Activated CD8-positive, alpha-beta memory T cell treated with anti-CD3 and anti-CD28 coated beads, Interleukin-2, amount 10 ng/mL, durations not matched to agents 7 days and 5 days (primary cell): ENCODE measurements at regions not wholly inside any gene's neighbourhood (a gene's known extent, or its start where the extent isn't known, plus 50 kb on each side); places are given as distances from the start of the nearest gene placed in this dataset.

Experiments used
- ATAC-seq: fragments of 150-1000 bp; cut with Tn5 transposase; one replicate; pipeline ENCODE4 v1.10.0; 2021; ENCODE audit warnings: moderate library complexity
- CTCF ChIA-PET: fragments of 350-600 bp; sonication (Branson Sonifier 250); formaldehyde crosslinking; loops from one replicate; lab custom pipeline; 2021; ENCODE audit warnings: antibody characterized with exemption; lab: Charles Lee
- DNase-seq: peaks from one replicate; pipeline ENCODE4 v3.0.0-alpha.2; 2020
- H3K27ac Mint-ChIP-seq: one replicate; pipeline ENCODE4 v1.8.0; 2021; ENCODE audit warnings: mild to moderate bottlenecking, mixed read lengths
- H3K27me3 Mint-ChIP-seq: one replicate; pipeline ENCODE4 v1.8.0; 2021; ENCODE audit warnings: mixed read lengths
- H3K36me3 Mint-ChIP-seq: one replicate; pipeline ENCODE4 v1.8.0; 2021; ENCODE audit warnings: mild to moderate bottlenecking, mixed read lengths
- H3K4me1 Mint-ChIP-seq: one replicate; pipeline ENCODE4 v1.8.0; 2021; ENCODE audit warnings: mixed read lengths
- H3K4me3 Mint-ChIP-seq: one replicate; pipeline ENCODE4 v1.8.0; 2021; ENCODE audit warnings: mild to moderate bottlenecking, moderate library complexity, mixed read lengths
- H3K9me3 Mint-ChIP-seq: one replicate; pipeline ENCODE4 v1.8.0; 2022; ENCODE audit warnings: low read depth, mixed read lengths

- no peak overlapping the region for H3K27ac Mint-ChIP-seq
- no peak overlapping the region for H3K4me3 Mint-ChIP-seq
- H3K36me3 Mint-ChIP-seq: no peaks in the 10 kb centered on the region
- DNase-seq: no peak
- CTCF ChIA-PET: no interaction called here
- H3K4me1 Mint-ChIP-seq: no peaks in the 10 kb centered on the region
- H3K9me3 Mint-ChIP-seq: peaks cover 2% of the 10 kb centered on the region
- ATAC-seq: no peak
- no peaks in the 10 kb centered on the region for H3K27me3 Mint-ChIP-seq
Measured at GRCh38 chr11:24348908-24349307, 147.9 kb upstream of the LUZP2 start.

- no peaks in the 10 kb centered on the region for H3K36me3 Mint-ChIP-seq
- no peak overlapping the region for H3K4me3 Mint-ChIP-seq
- H3K27ac Mint-ChIP-seq: no peak overlapping the region
- no peaks in the 10 kb centered on the region for H3K27me3 Mint-ChIP-seq
- H3K9me3 Mint-ChIP-seq: peaks cover 4% of the 10 kb centered on the region
- no peak for ATAC-seq
- DNase-seq: no peak
- CTCF ChIA-PET: no interaction called here
- H3K4me1 Mint-ChIP-seq: no peaks in the 10 kb centered on the region
Measured at GRCh38 chr11:24351179-24351578, 145.7 kb upstream of the LUZP2 start.

- no peak overlapping the region for H3K27ac Mint-ChIP-seq
Measured at GRCh38 chr11:24356501-24356900, 140.4 kb upstream of the LUZP2 start.

GRCh38 chr11:24357620-24358410 is 139.0 kb upstream of the LUZP2 start:
- no peaks in the 10 kb centered on the region for H3K27me3 Mint-ChIP-seq
- CTCF ChIA-PET: no interaction called here
- H3K36me3 Mint-ChIP-seq: no peaks in the 10 kb centered on the region
- no peak overlapping the region for H3K4me3 Mint-ChIP-seq
- ATAC-seq (no peak), DNase-seq (no peak)
- peaks cover 5% of the 10 kb centered on the region for H3K9me3 Mint-ChIP-seq
- H3K4me1 Mint-ChIP-seq: no peaks in the 10 kb centered on the region
- no peak overlapping the region for H3K27ac Mint-ChIP-seq

More at GRCh38 chr11:24356501-24356900, 140.4 kb upstream of the LUZP2 start:
- H3K4me1 Mint-ChIP-seq: no peaks in the 10 kb centered on the region
- CTCF ChIA-PET: no interaction called here
- no peaks in the 10 kb centered on the region for H3K27me3 Mint-ChIP-seq
- H3K9me3 Mint-ChIP-seq: peaks cover 5% of the 10 kb centered on the region
- H3K36me3 Mint-ChIP-seq: no peaks in the 10 kb centered on the region
- H3K4me3 Mint-ChIP-seq: no peak overlapping the region
- DNase-seq (no peak), ATAC-seq (no peak)

GRCh38 chr11:24372491-24372890 is 124.4 kb upstream of the LUZP2 start:
- no peak for ATAC-seq
- peaks cover 20% of the 10 kb centered on the region for H3K9me3 Mint-ChIP-seq
- no peaks in the 10 kb centered on the region for H3K4me1 Mint-ChIP-seq
- no peaks in the 10 kb centered on the region for H3K36me3 Mint-ChIP-seq
- H3K27me3 Mint-ChIP-seq: no peaks in the 10 kb centered on the region
- no peak overlapping the region for H3K4me3 Mint-ChIP-seq
- no peak for DNase-seq
- no peak overlapping the region for H3K27ac Mint-ChIP-seq
- CTCF ChIA-PET: no interaction called here

- no peaks in the 10 kb centered on the region for H3K4me1 Mint-ChIP-seq
- H3K9me3 Mint-ChIP-seq: peaks cover 20% of the 10 kb centered on the region
- H3K4me3 Mint-ChIP-seq: no peak overlapping the region
- no peak overlapping the region for H3K27ac Mint-ChIP-seq
- CTCF ChIA-PET: no interaction called here
- no peaks in the 10 kb centered on the region for H3K27me3 Mint-ChIP-seq
- no peaks in the 10 kb centered on the region for H3K36me3 Mint-ChIP-seq
- no peak for ATAC-seq
- DNase-seq: no peak
Measured at GRCh38 chr11:24373516-24373915, 123.3 kb upstream of the LUZP2 start.

GRCh38 chr11:24375351-24375750 is 121.5 kb upstream of the LUZP2 start:
- DNase-seq: no peak
- H3K4me1 Mint-ChIP-seq: no peaks in the 10 kb centered on the region
- no peak for ATAC-seq
- H3K4me3 Mint-ChIP-seq: no peak overlapping the region
- H3K27me3 Mint-ChIP-seq: no peaks in the 10 kb centered on the region
- CTCF ChIA-PET: no interaction called here
- H3K27ac Mint-ChIP-seq: no peak overlapping the region
- H3K9me3 Mint-ChIP-seq: peaks cover 20% of the 10 kb centered on the region
- no peaks in the 10 kb centered on the region for H3K36me3 Mint-ChIP-seq

- H3K9me3 Mint-ChIP-seq: peaks cover 20% of the 10 kb centered on the region
- CTCF ChIA-PET: no interaction called here
- H3K4me1 Mint-ChIP-seq: no peaks in the 10 kb centered on the region
- ATAC-seq (no peak), DNase-seq (no peak)
- H3K36me3 Mint-ChIP-seq: no peaks in the 10 kb centered on the region
- no peaks in the 10 kb centered on the region for H3K27me3 Mint-ChIP-seq
- H3K27ac Mint-ChIP-seq: no peak overlapping the region
- H3K4me3 Mint-ChIP-seq: no peak overlapping the region
Measured at GRCh38 chr11:24375931-24376330, 120.9 kb upstream of the LUZP2 start.

GRCh38 chr11:24383137-24383536 is 113.7 kb upstream of the LUZP2 start:
- CTCF ChIA-PET: no interaction called here
- no peaks in the 10 kb centered on the region for H3K36me3 Mint-ChIP-seq
- ATAC-seq (no peak), DNase-seq (no peak)
- H3K27me3 Mint-ChIP-seq: no peaks in the 10 kb centered on the region
- no peaks in the 10 kb centered on the region for H3K4me1 Mint-ChIP-seq
- no peak overlapping the region for H3K27ac Mint-ChIP-seq
- H3K9me3 Mint-ChIP-seq: no peaks in the 10 kb centered on the region
- no peak overlapping the region for H3K4me3 Mint-ChIP-seq

- Mint-ChIP-seq H3K4me3 (no peak overlapping the region), H3K4me1 (no peaks in the 10 kb centered on the region), H3K27ac (no peak overlapping the region), H3K9me3 (no peaks in the 10 kb centered on the region), H3K27me3 (no peaks in the 10 kb centered on the region), H3K36me3 (no peaks in the 10 kb centered on the region)
- DNase-seq (no peak), ATAC-seq (no peak)
- CTCF ChIA-PET: interaction anchor here (1.1 kb wide), 1 partner anchor 379 kb away, joined by 3 read pairs; no protein-coding TSS in a partner anchor
Measured at GRCh38 chr11:24384240-24384639, 112.6 kb upstream of the LUZP2 start.

- H3K4me1 Mint-ChIP-seq: no peaks in the 10 kb centered on the region
- no peak for DNase-seq
- no peaks in the 10 kb centered on the region for H3K9me3 Mint-ChIP-seq
- no peaks in the 10 kb centered on the region for H3K27me3 Mint-ChIP-seq
- H3K4me3 Mint-ChIP-seq: no peak overlapping the region
- CTCF ChIA-PET: no interaction called here
- H3K27ac Mint-ChIP-seq: no peak overlapping the region
- no peak for ATAC-seq
- H3K36me3 Mint-ChIP-seq: no peaks in the 10 kb centered on the region
Measured at GRCh38 chr11:24386546-24387397, 110.1 kb upstream of the LUZP2 start.

- Mint-ChIP-seq H3K9me3 (no peaks in the 10 kb centered on the region), H3K27me3 (no peaks in the 10 kb centered on the region), H3K4me1 (no peaks in the 10 kb centered on the region), H3K27ac (no peak overlapping the region), H3K4me3 (no peak overlapping the region), H3K36me3 (no peaks in the 10 kb centered on the region)
- no peak for ATAC-seq
- no peak for DNase-seq
- CTCF ChIA-PET: no interaction called here
Measured at GRCh38 chr11:24389575-24389974, 107.3 kb upstream of the LUZP2 start.

- DNase-seq (no peak), ATAC-seq (no peak)
- CTCF ChIA-PET: no interaction called here
- H3K27me3 Mint-ChIP-seq: no peaks in the 10 kb centered on the region
- no peaks in the 10 kb centered on the region for H3K4me1 Mint-ChIP-seq
- no peaks in the 10 kb centered on the region for H3K9me3 Mint-ChIP-seq
- no peak overlapping the region for H3K27ac Mint-ChIP-seq
- H3K36me3 Mint-ChIP-seq: no peaks in the 10 kb centered on the region
- H3K4me3 Mint-ChIP-seq: no peak overlapping the region
Measured at GRCh38 chr11:24390016-24390415, 106.8 kb upstream of the LUZP2 start.

- Mint-ChIP-seq H3K9me3 (no peaks in the 10 kb centered on the region), H3K27me3 (no peaks in the 10 kb centered on the region), H3K36me3 (no peaks in the 10 kb centered on the region), H3K27ac (no peak overlapping the region), H3K4me3 (no peak overlapping the region), H3K4me1 (no peaks in the 10 kb centered on the region)
- ATAC-seq (no peak), DNase-seq (no peak)
- CTCF ChIA-PET: no interaction called here
Measured at GRCh38 chr11:24390762-24391161, 106.1 kb upstream of the LUZP2 start.
